Liver (tissue), 8 donors: ENCODE measurements at regions not wholly inside any gene's neighbourhood (a gene's known extent, or its start where the extent isn't known, plus 50 kb on each side); places are given as distances from the start of the nearest gene placed in this dataset.
"Not testable (repeated sequence)": the region's sequence is repeated elsewhere in the genome, so short reads cannot be mapped to it uniquely, and the experiment has no call there.

Experiments used
- DNase-seq: peaks from one replicate; pipeline ENCODE4 v3.0.0-alpha.2; 2017; ENCODE audit warnings: low spot score
- H3K27ac ChIP-seq, 2 donors: one replicate each; pipeline ENCODE4 v1.7.0; 2013; ENCODE audit warnings: inconsistent platforms in 2 of 2, low read length in 2 of 2, control low read depth in 1 of 2, low read depth in 1 of 2, mild to moderate bottlenecking in 1 of 2
- H3K27me3 ChIP-seq, 4 donors: one replicate each; pipeline versions ENCODE4 v1.6.1 to v1.7.0; 2013; ENCODE audit warnings: low read length in 3 of 4, inconsistent platforms in 1 of 4, mild to moderate bottlenecking in 1 of 4, moderate library complexity in 1 of 4; ENCODE audit not compliant: control insufficient read depth in 4 of 4, insufficient read depth in 4 of 4
- H3K36me3 ChIP-seq, 4 donors: one replicate each; pipeline versions ENCODE4 v1.6.1 to v1.7.0; 2013; ENCODE audit warnings: low read length in 3 of 4, mild to moderate bottlenecking in 3 of 4, low read depth in 1 of 4, moderate library complexity in 1 of 4; ENCODE audit not compliant: control insufficient read depth in 4 of 4, insufficient read depth in 3 of 4
- H3K4me1 ChIP-seq, 4 donors: one replicate each; pipeline versions ENCODE4 v1.6.1 to v1.7.0; 2013; ENCODE audit warnings: low read length in 3 of 4, mild to moderate bottlenecking in 3 of 4, moderate library complexity in 1 of 4; ENCODE audit not compliant: control insufficient read depth in 4 of 4, insufficient read depth in 4 of 4
- H3K4me3 ChIP-seq, 3 donors: one replicate each; pipeline versions ENCODE4 v1.6.1 to v1.7.0; 2013; ENCODE audit warnings: low read length in 3 of 3, control low read depth in 1 of 3, low read depth in 1 of 3, mild to moderate bottlenecking in 1 of 3
- H3K9ac ChIP-seq, 2 donors: one replicate each; pipeline ENCODE4 v1.7.0; 2013; ENCODE audit warnings: low read length in 2 of 2, mild to moderate bottlenecking in 2 of 2, moderate library complexity in 2 of 2, control low read depth in 1 of 2, low read depth in 1 of 2
- H3K9me3 ChIP-seq, 4 donors: one replicate each; pipeline versions ENCODE4 v1.6.1 to v1.7.0; 2013; ENCODE audit warnings: low read length in 3 of 4; ENCODE audit not compliant: control insufficient read depth in 4 of 4
- EGR1 ChIP-seq, 2 donors: IDR thresholded peaks; 2 replicates each; pipeline ENCODE4 v1.6.1; 2016 to 2018; ENCODE audit warnings: antibody characterized with exemption in 2 of 2, low read depth in 2 of 2
- FOXA1 ChIP-seq: IDR thresholded peaks from 2 replicates; pipeline ENCODE4 v1.6.1; 2016; ENCODE audit warnings: antibody characterized with exemption
- FOXA2 ChIP-seq: IDR thresholded peaks from 2 replicates; pipeline ENCODE4 v1.6.1; 2016; ENCODE audit warnings: antibody characterized with exemption
- GABPA ChIP-seq, 2 donors: IDR thresholded peaks in 1 of 2; conservative IDR thresholded peaks in 1 of 2; 2 replicates each; pipeline ENCODE4 v1.6.1; 2016; ENCODE audit warnings: antibody characterized with exemption in 2 of 2, mild to moderate bottlenecking in 1 of 2, moderate library complexity in 1 of 2
- HNF4A ChIP-seq, 2 donors: conservative IDR thresholded peaks; 2 replicates each; pipeline ENCODE4 v1.6.1; 2016; ENCODE audit warnings: antibody characterized with exemption in 2 of 2, mild to moderate bottlenecking in 2 of 2
- HNF4G ChIP-seq: IDR thresholded peaks from 2 replicates; pipeline ENCODE4 v1.6.1; 2016; ENCODE audit warnings: antibody characterized with exemption
- JUND ChIP-seq, 2 donors: IDR thresholded peaks; 2 replicates each; pipeline ENCODE4 v1.6.1; 2016; ENCODE audit warnings: antibody characterized with exemption in 2 of 2
- NR2F2 ChIP-seq: IDR thresholded peaks from 2 replicates; pipeline ENCODE4 v1.6.1; 2016; ENCODE audit warnings: antibody characterized with exemption
- RAD21 ChIP-seq, 2 donors: IDR thresholded peaks; 2 replicates each; pipeline ENCODE4 v1.6.1; 2016; ENCODE audit warnings: antibody characterized with exemption in 2 of 2, mild to moderate bottlenecking in 2 of 2
- RXRA ChIP-seq, 2 donors: IDR thresholded peaks; 2 replicates each; pipeline ENCODE4 v1.6.1; 2017 to 2018; ENCODE audit warnings: antibody characterized with exemption in 2 of 2, mild to moderate bottlenecking in 1 of 2
- SP1 ChIP-seq: IDR thresholded peaks from 2 replicates; pipeline ENCODE4 v1.6.1; 2018; ENCODE audit warnings: antibody characterized with exemption, mild to moderate bottlenecking
- TAF1 ChIP-seq: conservative IDR thresholded peaks from 2 replicates; pipeline ENCODE4 v1.6.1; 2016; ENCODE audit warnings: antibody characterized with exemption, mild to moderate bottlenecking
- YY1 ChIP-seq: IDR thresholded peaks from 2 replicates; pipeline ENCODE4 v1.6.1; 2016; ENCODE audit warnings: antibody characterized with exemption, mild to moderate bottlenecking
- WGBS: extraction: QIAGEN DNeasy Blood & Tissue Kit; methylation state at CpG from one replicate; pipeline ENCODE4 v1.1.7; 2013; 5-methylcytosine and 5-hydroxymethylcytosine counted together
- TF ChIP-seq, protein P1 (sequence below): IDR thresholded peaks from 2 replicates; pipeline ENCODE4 v1.6.1; 2016; ENCODE audit warnings: antibody characterized with exemption
- TF ChIP-seq, protein P2 (sequence below): IDR thresholded peaks from 2 replicates; pipeline ENCODE4 v1.6.1; 2016; ENCODE audit warnings: antibody characterized with exemption
- TF ChIP-seq, protein P3 (sequence below): IDR thresholded peaks from 2 replicates; pipeline ENCODE4 v1.6.1; 2016; ENCODE audit warnings: antibody characterized with exemption
- TF ChIP-seq, protein P4 (sequence below): fragments of 150-350 bp; IDR thresholded peaks from 2 replicates; pipeline ENCODE4 v1.5.1; 2017; ENCODE audit warnings: improper control_type of control experiment, low read depth, low read length; ENCODE audit not compliant: missing input control
- TF ChIP-seq, protein P5 (sequence below): IDR thresholded peaks from 2 replicates; pipeline ENCODE4 v1.6.1; 2016; ENCODE audit warnings: antibody characterized with exemption, mild to moderate bottlenecking
- donor health status: healthy.
- donor health status: healthy.
- donor health status: healthy.
- donor health status: healthy.
- donor health status: healthy.

DNA sequence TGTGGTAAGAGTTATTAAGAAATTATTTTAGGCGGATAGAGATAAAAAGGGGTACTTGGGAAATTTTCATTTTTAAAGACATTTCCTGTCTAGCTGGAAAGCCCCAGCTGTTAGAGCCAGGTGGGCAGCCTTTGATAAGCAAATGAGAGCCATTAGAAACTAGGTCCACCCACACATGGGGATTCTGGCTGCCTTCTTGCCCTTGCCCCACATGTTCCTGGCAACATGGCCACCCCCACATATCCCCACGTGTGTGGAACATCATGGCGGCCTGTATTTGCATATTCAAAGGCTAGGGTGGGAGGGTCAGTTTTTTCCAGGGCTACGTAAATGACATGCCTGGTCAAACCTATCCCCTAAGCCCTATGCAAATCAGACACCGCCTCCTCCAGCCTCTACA, 1382.1 kb downstream of the AACS start:
- Histone ChIP-seq H3K9me3 (no peaks in the 10 kb centered on the region), H3K4me1 (no peaks in the 10 kb centered on the region), H3K27me3 (no peaks in the 10 kb centered on the region), H3K4me3 (no peak overlapping the region), H3K9ac (no peak overlapping the region), H3K36me3 (no peaks in the 10 kb centered on the region), H3K27ac (no peak overlapping the region)
- no peak for DNase-seq
- 79% methylated on average over 5 of the region's 5 CpGs for WGBS
- TF ChIP-seq YY1: no peak
- TF ChIP-seq HNF4G: no peak
- TF ChIP-seq TAF1: no peak

DNA sequence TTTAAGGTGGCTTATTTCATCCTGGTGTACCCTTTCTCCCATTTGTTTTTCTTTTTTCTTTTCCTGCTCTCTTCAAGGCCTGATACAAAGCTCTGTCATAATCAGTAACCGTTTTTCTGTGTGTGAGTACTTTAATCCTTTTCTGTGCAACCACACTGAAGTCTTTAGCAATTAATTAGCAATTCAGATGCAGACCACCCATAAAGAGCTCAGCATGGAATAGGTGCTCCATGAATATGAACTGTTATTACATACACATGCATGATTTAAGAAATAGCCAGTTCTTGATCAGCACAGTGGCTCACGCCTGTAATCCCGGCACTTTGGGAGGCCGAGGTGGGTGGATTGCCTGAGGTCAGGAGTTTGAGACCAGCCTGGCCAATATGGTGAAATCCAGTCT, 1386.6 kb downstream of the AACS start:
- Histone ChIP-seq H3K4me3 (no peak overlapping the region), H3K9ac (no peak overlapping the region), H3K27me3 (no peaks in the 10 kb centered on the region), H3K36me3 (no peaks in the 10 kb centered on the region), H3K27ac (no peak overlapping the region), H3K4me1 (no peaks in the 10 kb centered on the region), H3K9me3 (no peaks in the 10 kb centered on the region)
- 70% methylated on average over 4 of the region's 4 CpGs for WGBS
- DNase-seq: no peak
- TF ChIP-seq HNF4A (conservative IDR thresholded peaks at IDR 0.05) (no peak), JUND (IDR thresholded peaks at IDR 0.05) (no peak), TAF1 (no peak), RAD21 (IDR thresholded peaks at IDR 0.05) (no peak), YY1 (no peak), FOXA2 (no peak), FOXA1 (no peak), HNF4G (no peak), RXRA (IDR thresholded peaks at IDR 0.05) (no peak), SP1 (no peak), GABPA (IDR thresholded peaks at IDR 0.05 in 1 of 2, conservative IDR thresholded peaks at IDR 0.05 in 1 of 2) (no peak), NR2F2 (no peak), EGR1 (IDR thresholded peaks at IDR 0.05; ENCODE audit: low read depth in 2 of 2) (no peak)
- TF ChIP-seq, protein P1, sequence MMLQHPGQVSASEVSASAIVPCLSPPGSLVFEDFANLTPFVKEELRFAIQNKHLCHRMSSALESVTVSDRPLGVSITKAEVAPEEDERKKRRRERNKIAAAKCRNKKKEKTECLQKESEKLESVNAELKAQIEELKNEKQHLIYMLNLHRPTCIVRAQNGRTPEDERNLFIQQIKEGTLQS: no peak
- TF ChIP-seq, protein P2, sequence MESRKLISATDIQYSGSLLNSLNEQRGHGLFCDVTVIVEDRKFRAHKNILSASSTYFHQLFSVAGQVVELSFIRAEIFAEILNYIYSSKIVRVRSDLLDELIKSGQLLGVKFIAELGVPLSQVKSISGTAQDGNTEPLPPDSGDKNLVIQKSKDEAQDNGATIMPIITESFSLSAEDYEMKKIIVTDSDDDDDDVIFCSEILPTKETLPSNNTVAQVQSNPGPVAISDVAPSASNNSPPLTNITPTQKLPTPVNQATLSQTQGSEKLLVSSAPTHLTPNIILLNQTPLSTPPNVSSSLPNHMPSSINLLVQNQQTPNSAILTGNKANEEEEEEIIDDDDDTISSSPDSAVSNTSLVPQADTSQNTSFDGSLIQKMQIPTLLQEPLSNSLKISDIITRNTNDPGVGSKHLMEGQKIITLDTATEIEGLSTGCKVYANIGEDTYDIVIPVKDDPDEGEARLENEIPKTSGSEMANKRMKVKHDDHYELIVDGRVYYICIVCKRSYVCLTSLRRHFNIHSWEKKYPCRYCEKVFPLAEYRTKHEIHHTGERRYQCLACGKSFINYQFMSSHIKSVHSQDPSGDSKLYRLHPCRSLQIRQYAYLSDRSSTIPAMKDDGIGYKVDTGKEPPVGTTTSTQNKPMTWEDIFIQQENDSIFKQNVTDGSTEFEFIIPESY: no peak
- TF ChIP-seq, protein P3, sequence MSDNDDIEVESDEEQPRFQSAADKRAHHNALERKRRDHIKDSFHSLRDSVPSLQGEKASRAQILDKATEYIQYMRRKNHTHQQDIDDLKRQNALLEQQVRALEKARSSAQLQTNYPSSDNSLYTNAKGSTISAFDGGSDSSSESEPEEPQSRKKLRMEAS: no peak
- TF ChIP-seq, protein P4, sequence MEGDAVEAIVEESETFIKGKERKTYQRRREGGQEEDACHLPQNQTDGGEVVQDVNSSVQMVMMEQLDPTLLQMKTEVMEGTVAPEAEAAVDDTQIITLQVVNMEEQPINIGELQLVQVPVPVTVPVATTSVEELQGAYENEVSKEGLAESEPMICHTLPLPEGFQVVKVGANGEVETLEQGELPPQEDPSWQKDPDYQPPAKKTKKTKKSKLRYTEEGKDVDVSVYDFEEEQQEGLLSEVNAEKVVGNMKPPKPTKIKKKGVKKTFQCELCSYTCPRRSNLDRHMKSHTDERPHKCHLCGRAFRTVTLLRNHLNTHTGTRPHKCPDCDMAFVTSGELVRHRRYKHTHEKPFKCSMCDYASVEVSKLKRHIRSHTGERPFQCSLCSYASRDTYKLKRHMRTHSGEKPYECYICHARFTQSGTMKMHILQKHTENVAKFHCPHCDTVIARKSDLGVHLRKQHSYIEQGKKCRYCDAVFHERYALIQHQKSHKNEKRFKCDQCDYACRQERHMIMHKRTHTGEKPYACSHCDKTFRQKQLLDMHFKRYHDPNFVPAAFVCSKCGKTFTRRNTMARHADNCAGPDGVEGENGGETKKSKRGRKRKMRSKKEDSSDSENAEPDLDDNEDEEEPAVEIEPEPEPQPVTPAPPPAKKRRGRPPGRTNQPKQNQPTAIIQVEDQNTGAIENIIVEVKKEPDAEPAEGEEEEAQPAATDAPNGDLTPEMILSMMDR: no peak
- TF ChIP-seq, protein P5, sequence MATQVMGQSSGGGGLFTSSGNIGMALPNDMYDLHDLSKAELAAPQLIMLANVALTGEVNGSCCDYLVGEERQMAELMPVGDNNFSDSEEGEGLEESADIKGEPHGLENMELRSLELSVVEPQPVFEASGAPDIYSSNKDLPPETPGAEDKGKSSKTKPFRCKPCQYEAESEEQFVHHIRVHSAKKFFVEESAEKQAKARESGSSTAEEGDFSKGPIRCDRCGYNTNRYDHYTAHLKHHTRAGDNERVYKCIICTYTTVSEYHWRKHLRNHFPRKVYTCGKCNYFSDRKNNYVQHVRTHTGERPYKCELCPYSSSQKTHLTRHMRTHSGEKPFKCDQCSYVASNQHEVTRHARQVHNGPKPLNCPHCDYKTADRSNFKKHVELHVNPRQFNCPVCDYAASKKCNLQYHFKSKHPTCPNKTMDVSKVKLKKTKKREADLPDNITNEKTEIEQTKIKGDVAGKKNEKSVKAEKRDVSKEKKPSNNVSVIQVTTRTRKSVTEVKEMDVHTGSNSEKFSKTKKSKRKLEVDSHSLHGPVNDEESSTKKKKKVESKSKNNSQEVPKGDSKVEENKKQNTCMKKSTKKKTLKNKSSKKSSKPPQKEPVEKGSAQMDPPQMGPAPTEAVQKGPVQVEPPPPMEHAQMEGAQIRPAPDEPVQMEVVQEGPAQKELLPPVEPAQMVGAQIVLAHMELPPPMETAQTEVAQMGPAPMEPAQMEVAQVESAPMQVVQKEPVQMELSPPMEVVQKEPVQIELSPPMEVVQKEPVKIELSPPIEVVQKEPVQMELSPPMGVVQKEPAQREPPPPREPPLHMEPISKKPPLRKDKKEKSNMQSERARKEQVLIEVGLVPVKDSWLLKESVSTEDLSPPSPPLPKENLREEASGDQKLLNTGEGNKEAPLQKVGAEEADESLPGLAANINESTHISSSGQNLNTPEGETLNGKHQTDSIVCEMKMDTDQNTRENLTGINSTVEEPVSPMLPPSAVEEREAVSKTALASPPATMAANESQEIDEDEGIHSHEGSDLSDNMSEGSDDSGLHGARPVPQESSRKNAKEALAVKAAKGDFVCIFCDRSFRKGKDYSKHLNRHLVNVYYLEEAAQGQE: no peak

DNA sequence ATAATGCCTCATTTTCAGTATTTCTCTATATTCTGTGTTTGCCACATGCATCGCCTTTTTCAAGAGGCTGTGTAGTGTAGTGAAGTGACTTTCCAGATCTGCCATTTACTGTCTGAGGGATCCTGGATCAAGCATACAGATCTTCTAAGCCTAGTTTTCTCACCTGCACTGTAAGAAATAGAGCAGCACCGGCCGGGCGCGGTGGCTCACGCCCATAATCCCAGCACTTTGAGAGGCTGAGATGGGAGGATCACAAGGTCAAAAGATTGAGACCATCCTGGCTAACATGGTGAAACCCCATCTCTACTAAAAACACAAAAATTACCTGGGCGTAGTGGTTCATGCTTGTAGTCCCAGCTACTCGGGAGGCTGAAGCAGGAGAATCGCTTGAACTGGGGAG, 1387.5 kb downstream of the AACS start:
- not testable (repeated sequence) for H3K27ac ChIP-seq, H3K4me3 ChIP-seq, H3K9me3 ChIP-seq, H3K27me3 ChIP-seq, H3K36me3 ChIP-seq, H3K9ac ChIP-seq, H3K4me1 ChIP-seq, DNase-seq
- WGBS: 97% methylated on average over 9 of the region's 9 CpGs
